Neural cell (in vitro differentiated cells): ENCODE measurements at regions not wholly inside any gene's neighbourhood (a gene's known extent, or its start where the extent isn't known, plus 50 kb on each side); places are given as distances from the start of the nearest gene placed in this dataset.

Source experiments
- H2AFZ ChIP-seq: fragments of 200-600, 300-800 bp; sonication (generic), shearing (Covaris generic); 2 replicates; pipeline ENCODE4 v1.6.0; 2014; ENCODE audit warnings: low read depth, mild to moderate bottlenecking, antibody characterized with exemption, low read length, moderate library complexity
- H3F3A ChIP-seq: fragments of 200-600 bp; shearing (Covaris generic); 2 replicates; pipeline ENCODE4 v1.6.1; 2016; ENCODE audit warnings: mild to moderate bottlenecking, moderate library complexity, mixed read lengths, antibody characterized with exemption, low read length; ENCODE audit not compliant: insufficient read depth, poor library complexity, severe bottlenecking
- H3K27ac ChIP-seq: fragments of 200-600, 300-800 bp; sonication (generic), shearing (Covaris generic); 2 replicates; pipeline ENCODE4 v1.5.1; 2014; ENCODE audit warnings: mild to moderate bottlenecking, low read length, moderate library complexity
- H3K27me3 ChIP-seq: fragments of 300-800, 200-600 bp; sonication (generic), shearing (Covaris generic); 2 replicates; pipeline ENCODE4 v1.6.0; 2014; ENCODE audit warnings: mild to moderate bottlenecking, low read depth, low read length, moderate library complexity; ENCODE audit not compliant: insufficient read depth
- H3K36me3 ChIP-seq: fragments of 300-800, 200-600 bp; sonication (generic), shearing (Covaris generic); 2 replicates; pipeline ENCODE4 v1.5.1; 2014; ENCODE audit warnings: mild to moderate bottlenecking, antibody characterized with exemption, low read length, moderate library complexity; ENCODE audit not compliant: insufficient read depth
- H3K4me2 ChIP-seq: fragments of 300-800, 200-600 bp; sonication (generic), shearing (Covaris generic); 2 replicates; pipeline ENCODE4 v1.6.0; 2014; ENCODE audit warnings: mild to moderate bottlenecking, low read length
- H3K4me3 ChIP-seq: fragments of 300-800, 200-600 bp; sonication (generic), shearing (Covaris generic); 2 replicates; pipeline ENCODE4 v1.5.1; 2014; ENCODE audit warnings: mild to moderate bottlenecking, low read length, moderate library complexity
- H3K79me2 ChIP-seq: fragments of 200-600 bp; shearing (Covaris generic); replicated peaks from 2 replicates; pipeline ENCODE4 v1.6.0; 2014; ENCODE audit warnings: mild to moderate bottlenecking, low read length, moderate library complexity; ENCODE audit not compliant: insufficient read depth
- H3K9ac ChIP-seq: fragments of 300-800, 200-600 bp; sonication (generic), shearing (Covaris generic); 2 replicates; pipeline ENCODE4 v1.6.1; 2016; ENCODE audit warnings: mild to moderate bottlenecking, low read length, mixed read lengths
- H3K9me2 ChIP-seq: fragments of 200-600 bp; shearing (Covaris generic); 2 replicates; pipeline ENCODE4 v1.6.1; 2016; ENCODE audit warnings: mild to moderate bottlenecking, low read length, mixed read lengths; ENCODE audit not compliant: insufficient read depth
- H3K9me3 ChIP-seq: fragments of 200-600, 300-800 bp; sonication (generic), shearing (Covaris generic); 2 replicates; pipeline ENCODE4 v1.6.1; 2016; ENCODE audit warnings: mild to moderate bottlenecking, mixed run types, low read length, moderate library complexity, mixed read lengths
- H4K20me1 ChIP-seq: fragments of 200-600 bp; shearing (Covaris generic); 2 replicates; pipeline ENCODE4 v1.6.1; 2016; ENCODE audit warnings: mild to moderate bottlenecking, mixed run types; ENCODE audit not compliant: insufficient read depth
- EP300 ChIP-seq: fragments of 450-650 bp; conservative IDR thresholded peaks from 2 replicates; pipeline ENCODE4 v1.6.1; 2014; ENCODE audit warnings: antibody characterized with exemption, mild to moderate bottlenecking, moderate library complexity; ENCODE audit not compliant: poor library complexity, severe bottlenecking
- EZH2 ChIP-seq: fragments of 200-600, 300-800 bp; shearing (Covaris generic), sonication (generic); IDR thresholded peaks from 2 replicates; pipeline ENCODE4 v1.6.1; 2014; ENCODE audit warnings: antibody characterized with exemption, low read length, borderline replicate concordance, mild to moderate bottlenecking; ENCODE audit not compliant: insufficient read depth, poor library complexity, severe bottlenecking
- MXI1 ChIP-seq: fragments of 450-650 bp; conservative IDR thresholded peaks from 2 replicates; pipeline ENCODE4 v1.6.1; 2014; ENCODE audit warnings: antibody characterized with exemption, mild to moderate bottlenecking; ENCODE audit not compliant: poor library complexity, severe bottlenecking
- POLR2AphosphoS5 ChIP-seq: IDR thresholded peaks from 2 replicates; pipeline ENCODE4 v1.6.1; 2012
- RAD21 ChIP-seq: fragments of 450-650 bp; conservative IDR thresholded peaks from 2 replicates; pipeline ENCODE4 v1.6.1; 2014; ENCODE audit warnings: antibody characterized with exemption, mild to moderate bottlenecking, moderate library complexity
- SMC3 ChIP-seq: fragments of 450-650 bp; conservative IDR thresholded peaks from 2 replicates; pipeline ENCODE4 v1.6.1; 2014; ENCODE audit warnings: antibody characterized with exemption, mild to moderate bottlenecking, moderate library complexity; ENCODE audit not compliant: poor library complexity
- TAF1 ChIP-seq: IDR thresholded peaks from 2 replicates; pipeline ENCODE4 v1.6.1; 2012; ENCODE audit warnings: low read depth
- TF ChIP-seq, protein P1 (sequence below): IDR thresholded peaks from 2 replicates; pipeline ENCODE4 v1.6.1; 2012; ENCODE audit warnings: borderline replicate concordance
- TF ChIP-seq, protein P2 (sequence below): fragments of 450-650 bp; IDR thresholded peaks from 2 replicates; pipeline ENCODE4 v1.5.1; 2014; ENCODE audit warnings: antibody characterized with exemption, mild to moderate bottlenecking, moderate library complexity; ENCODE audit not compliant: poor library complexity, severe bottlenecking

DNA sequence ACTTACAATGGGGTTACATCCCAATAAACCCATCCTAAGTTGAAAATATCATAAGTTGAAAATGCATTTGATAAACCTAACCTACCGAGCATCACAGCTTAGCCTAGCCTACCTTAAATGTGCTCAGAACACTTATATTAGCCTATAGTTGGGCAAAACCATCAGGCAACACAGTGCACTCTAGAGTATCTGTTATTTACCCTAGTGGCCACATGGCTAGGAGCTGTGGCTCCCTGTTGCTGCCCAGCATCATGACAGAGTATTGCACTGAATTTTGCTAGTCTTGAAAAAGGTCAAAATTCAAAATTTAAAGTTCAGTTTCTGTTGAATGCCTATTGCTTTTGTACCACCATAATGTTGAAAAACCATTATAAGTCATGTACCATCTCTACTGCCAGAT lies 482.7 kb upstream of the ZEB2 start (continued):
- TF ChIP-seq EP300 = no peak

DNA sequence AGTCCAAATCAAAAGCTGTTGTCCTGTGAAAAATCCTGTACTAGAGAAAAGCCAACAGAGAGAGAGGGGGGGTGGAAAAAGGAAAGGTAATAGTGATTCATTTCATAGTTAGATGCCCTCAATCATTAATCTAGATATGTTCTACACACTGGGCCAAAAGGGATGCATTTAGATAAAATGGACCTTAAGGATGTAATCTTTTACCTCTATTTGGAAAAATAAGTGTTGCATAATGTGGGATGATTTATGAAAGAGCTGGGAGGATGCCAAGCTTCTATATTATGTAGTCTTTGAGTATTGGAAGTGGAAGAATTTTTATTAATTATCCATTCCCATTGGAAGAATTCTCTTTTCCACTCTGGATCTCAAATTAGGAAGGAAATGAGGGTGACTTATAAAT lies 480.5 kb upstream of the ZEB2 start:
- no peaks in the 10 kb centered on the region for H3K9me2 ChIP-seq
- H3K9ac ChIP-seq = no peak overlapping the region
- TF ChIP-seq, protein P1, sequence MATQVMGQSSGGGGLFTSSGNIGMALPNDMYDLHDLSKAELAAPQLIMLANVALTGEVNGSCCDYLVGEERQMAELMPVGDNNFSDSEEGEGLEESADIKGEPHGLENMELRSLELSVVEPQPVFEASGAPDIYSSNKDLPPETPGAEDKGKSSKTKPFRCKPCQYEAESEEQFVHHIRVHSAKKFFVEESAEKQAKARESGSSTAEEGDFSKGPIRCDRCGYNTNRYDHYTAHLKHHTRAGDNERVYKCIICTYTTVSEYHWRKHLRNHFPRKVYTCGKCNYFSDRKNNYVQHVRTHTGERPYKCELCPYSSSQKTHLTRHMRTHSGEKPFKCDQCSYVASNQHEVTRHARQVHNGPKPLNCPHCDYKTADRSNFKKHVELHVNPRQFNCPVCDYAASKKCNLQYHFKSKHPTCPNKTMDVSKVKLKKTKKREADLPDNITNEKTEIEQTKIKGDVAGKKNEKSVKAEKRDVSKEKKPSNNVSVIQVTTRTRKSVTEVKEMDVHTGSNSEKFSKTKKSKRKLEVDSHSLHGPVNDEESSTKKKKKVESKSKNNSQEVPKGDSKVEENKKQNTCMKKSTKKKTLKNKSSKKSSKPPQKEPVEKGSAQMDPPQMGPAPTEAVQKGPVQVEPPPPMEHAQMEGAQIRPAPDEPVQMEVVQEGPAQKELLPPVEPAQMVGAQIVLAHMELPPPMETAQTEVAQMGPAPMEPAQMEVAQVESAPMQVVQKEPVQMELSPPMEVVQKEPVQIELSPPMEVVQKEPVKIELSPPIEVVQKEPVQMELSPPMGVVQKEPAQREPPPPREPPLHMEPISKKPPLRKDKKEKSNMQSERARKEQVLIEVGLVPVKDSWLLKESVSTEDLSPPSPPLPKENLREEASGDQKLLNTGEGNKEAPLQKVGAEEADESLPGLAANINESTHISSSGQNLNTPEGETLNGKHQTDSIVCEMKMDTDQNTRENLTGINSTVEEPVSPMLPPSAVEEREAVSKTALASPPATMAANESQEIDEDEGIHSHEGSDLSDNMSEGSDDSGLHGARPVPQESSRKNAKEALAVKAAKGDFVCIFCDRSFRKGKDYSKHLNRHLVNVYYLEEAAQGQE = no peak
- no peak for TF ChIP-seq EZH2
- TF ChIP-seq, protein P2, sequence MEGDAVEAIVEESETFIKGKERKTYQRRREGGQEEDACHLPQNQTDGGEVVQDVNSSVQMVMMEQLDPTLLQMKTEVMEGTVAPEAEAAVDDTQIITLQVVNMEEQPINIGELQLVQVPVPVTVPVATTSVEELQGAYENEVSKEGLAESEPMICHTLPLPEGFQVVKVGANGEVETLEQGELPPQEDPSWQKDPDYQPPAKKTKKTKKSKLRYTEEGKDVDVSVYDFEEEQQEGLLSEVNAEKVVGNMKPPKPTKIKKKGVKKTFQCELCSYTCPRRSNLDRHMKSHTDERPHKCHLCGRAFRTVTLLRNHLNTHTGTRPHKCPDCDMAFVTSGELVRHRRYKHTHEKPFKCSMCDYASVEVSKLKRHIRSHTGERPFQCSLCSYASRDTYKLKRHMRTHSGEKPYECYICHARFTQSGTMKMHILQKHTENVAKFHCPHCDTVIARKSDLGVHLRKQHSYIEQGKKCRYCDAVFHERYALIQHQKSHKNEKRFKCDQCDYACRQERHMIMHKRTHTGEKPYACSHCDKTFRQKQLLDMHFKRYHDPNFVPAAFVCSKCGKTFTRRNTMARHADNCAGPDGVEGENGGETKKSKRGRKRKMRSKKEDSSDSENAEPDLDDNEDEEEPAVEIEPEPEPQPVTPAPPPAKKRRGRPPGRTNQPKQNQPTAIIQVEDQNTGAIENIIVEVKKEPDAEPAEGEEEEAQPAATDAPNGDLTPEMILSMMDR = no peak
- no peak for TF ChIP-seq RAD21
- no peak for TF ChIP-seq SMC3
- TF ChIP-seq MXI1 = no peak
- TF ChIP-seq EP300 = no peak
- TF ChIP-seq TAF1 = no peak
- TF ChIP-seq POLR2AphosphoS5 = no peak
- H3K4me2 ChIP-seq = no peak overlapping the region
- no peak overlapping the region for H2AFZ ChIP-seq
- H3F3A ChIP-seq = no peaks in the 10 kb centered on the region
- no peaks in the 10 kb centered on the region for H3K36me3 ChIP-seq
- no peak overlapping the region for H3K4me3 ChIP-seq
- H3K27me3 ChIP-seq = no peaks in the 10 kb centered on the region
- no peaks in the 10 kb centered on the region for H3K9me3 ChIP-seq
- no peaks in the 10 kb centered on the region for H4K20me1 ChIP-seq
- H3K27ac ChIP-seq = no peak overlapping the region
- H3K79me2 ChIP-seq = no peaks in the 10 kb centered on the region

DNA sequence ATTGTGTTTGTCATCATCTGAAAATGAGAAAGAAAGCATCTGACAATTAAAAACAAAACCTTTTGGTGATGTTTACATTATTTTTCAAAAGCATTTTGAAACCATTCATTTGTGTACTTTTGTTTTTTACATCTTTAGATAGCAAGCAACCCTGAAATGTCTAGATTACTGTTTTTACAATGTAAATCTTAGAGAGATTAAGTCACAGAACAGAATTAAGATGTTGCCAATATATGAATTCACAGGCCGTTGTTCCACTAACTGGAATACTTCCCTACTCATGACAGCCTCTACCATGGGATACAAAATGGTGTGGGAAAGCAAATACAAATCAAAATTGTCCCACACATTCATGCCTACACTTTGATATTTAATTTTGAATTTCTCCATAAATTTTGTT lies 480.0 kb upstream of the ZEB2 start:
- Histone ChIP-seq H3F3A (no peaks in the 10 kb centered on the region), H2AFZ (no peak overlapping the region), H3K79me2 (no peaks in the 10 kb centered on the region), H3K36me3 (no peaks in the 10 kb centered on the region), H3K4me3 (no peak overlapping the region), H3K27me3 (no peaks in the 10 kb centered on the region), H3K27ac (no peak overlapping the region), H3K9me2 (no peaks in the 10 kb centered on the region), H3K4me2 (no peak overlapping the region), H4K20me1 (no peaks in the 10 kb centered on the region), H3K9ac (no peak overlapping the region), H3K9me3 (no peaks in the 10 kb centered on the region)
- no peak for TF ChIP-seq POLR2AphosphoS5
- no peak for TF ChIP-seq TAF1
- no peak for TF ChIP-seq EZH2
- no peak for TF ChIP-seq RAD21
- TF ChIP-seq, protein P2 = no peak
